ENCODE measurements at regions not wholly inside any gene's neighbourhood (a gene's known extent, or its start where the extent isn't known, plus 50 kb on each side); places are given as distances from the start of the nearest gene placed in this dataset.
A peak's percentile ranks its signal among the peaks of the same experiment; 100 is the strongest.

DNA sequence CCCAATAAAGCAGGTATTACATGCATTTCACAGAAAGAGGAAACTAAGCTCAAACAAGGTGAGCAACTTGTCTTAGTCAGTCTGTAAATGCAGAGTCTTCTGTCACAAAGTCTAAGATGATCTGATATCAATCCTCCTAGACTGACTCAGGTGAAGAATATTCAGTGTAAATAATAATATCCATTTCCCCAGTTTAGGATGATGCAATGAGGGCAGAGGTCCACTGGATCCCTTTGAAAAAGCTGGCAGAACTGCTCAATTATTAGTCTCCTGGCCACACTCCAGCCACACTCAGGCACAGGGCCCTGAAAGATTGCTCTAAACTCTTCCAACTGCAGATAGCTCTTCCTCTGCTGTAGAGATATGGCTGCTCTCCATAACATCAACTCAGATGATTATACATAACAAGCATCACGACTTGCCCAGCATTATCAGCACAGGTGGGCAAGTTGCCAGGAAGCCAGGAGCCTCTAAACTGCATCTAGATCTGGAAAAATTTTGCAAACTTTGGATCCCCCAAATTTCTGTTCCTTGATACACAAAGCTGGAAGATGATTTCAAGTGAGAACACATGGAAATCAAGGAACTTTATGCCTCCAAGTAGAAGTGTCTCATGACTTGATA lies 129.8 kb upstream of the CPNE4 start:
- Histone ChIP-seq H2BK15ac (replicated peaks; ENCODE audit: low read depth) (no peak overlapping the region), H3K56ac (ENCODE audit: low read length) (no peak overlapping the region), H3K4ac (ENCODE audit: low read depth, low read length) (no peak overlapping the region), H4K8ac (ENCODE audit: low read depth, low read length) (no peak overlapping the region), H3K4me3 (ENCODE audit: low read length) (no peak overlapping the region), H3K27me3 (ENCODE audit: insufficient read depth, low read length, poor library complexity) (no peaks in the 10 kb centered on the region), H2BK120ac (ENCODE audit: low read depth, low read length) (no peak overlapping the region), H3K18ac (ENCODE audit: low read length) (no peak overlapping the region), H3K79me1 (ENCODE audit: low read length) (no peaks in the 10 kb centered on the region), H3K27ac (ENCODE audit: low read depth, low read length) (no peak overlapping the region), H2AK5ac (ENCODE audit: low read length) (no peak overlapping the region), H3K9ac (ENCODE audit: low read length) (no peak overlapping the region), H3K79me2 (ENCODE audit: control insufficient read depth, insufficient read depth, low read length) (no peaks in the 10 kb centered on the region), H4K5ac (ENCODE audit: low read length) (no peak overlapping the region), H3K23ac (ENCODE audit: low read length) (no peak overlapping the region), H3K36me3 (ENCODE audit: control insufficient read depth, insufficient read depth, low read length) (no peaks in the 10 kb centered on the region), H2BK5ac (ENCODE audit: low read length) (no peak overlapping the region), H3K4me2 (ENCODE audit: low read length) (no peak overlapping the region), H3K4me1 (ENCODE audit: control insufficient read depth, low read depth, low read length) (no peaks in the 10 kb centered on the region)
- no peak for DNase-seq
- no CpG with 5 or more reads among the region's 1 CpG for WGBS (ENCODE audit: extremely low coverage, insufficient coverage, low lambda C conversion rate)

GRCh38 chr3:132167870-132168269 lies 133.1 kb upstream of the CPNE4 start:
- Histone ChIP-seq H3K4ac (ENCODE audit: low read depth, low read length) (no peak overlapping the region), H4K8ac (ENCODE audit: low read depth, low read length) (no peak overlapping the region), H4K5ac (ENCODE audit: low read length) (no peak overlapping the region), H3K4me3 (ENCODE audit: low read length) (no peak overlapping the region), H3K23ac (ENCODE audit: low read length) (no peak overlapping the region), H3K36me3 (ENCODE audit: control insufficient read depth, insufficient read depth, low read length) (no peaks in the 10 kb centered on the region), H2BK15ac (replicated peaks; ENCODE audit: low read depth) (no peak overlapping the region), H2AK5ac (ENCODE audit: low read length) (no peak overlapping the region), H3K56ac (ENCODE audit: low read length) (no peak overlapping the region), H3K18ac (ENCODE audit: low read length) (no peak overlapping the region), H3K4me1 (ENCODE audit: control insufficient read depth, low read depth, low read length) (no peaks in the 10 kb centered on the region), H2BK120ac (ENCODE audit: low read depth, low read length) (no peak overlapping the region), H3K9ac (ENCODE audit: low read length) (no peak overlapping the region), H3K79me2 (ENCODE audit: control insufficient read depth, insufficient read depth, low read length) (no peaks in the 10 kb centered on the region), H3K4me2 (ENCODE audit: low read length) (no peak overlapping the region), H3K27ac (ENCODE audit: low read depth, low read length) (no peak overlapping the region), H3K79me1 (ENCODE audit: low read length) (no peaks in the 10 kb centered on the region), H3K27me3 (ENCODE audit: insufficient read depth, low read length, poor library complexity) (no peaks in the 10 kb centered on the region), H2BK5ac (ENCODE audit: low read length) (no peak overlapping the region)
- WGBS (ENCODE audit: extremely low coverage, insufficient coverage, low lambda C conversion rate), result no CpG with 5 or more reads among the region's 5 CpGs
- DNase-seq, result no peak

- no CpG with 5 or more reads among the region's 1 CpG for WGBS (ENCODE audit: extremely low coverage, insufficient coverage, low lambda C conversion rate)
- Histone ChIP-seq H3K18ac (ENCODE audit: low read length) (no peak overlapping the region), H3K27me3 (ENCODE audit: insufficient read depth, low read length, poor library complexity) (no peaks in the 10 kb centered on the region), H3K23ac (ENCODE audit: low read length) (no peak overlapping the region), H2BK120ac (ENCODE audit: low read depth, low read length) (no peak overlapping the region), H3K27ac (ENCODE audit: low read depth, low read length) (no peak overlapping the region), H2AK5ac (ENCODE audit: low read length) (no peak overlapping the region), H3K56ac (ENCODE audit: low read length) (no peak overlapping the region), H4K8ac (ENCODE audit: low read depth, low read length) (no peak overlapping the region), H4K5ac (ENCODE audit: low read length) (no peak overlapping the region), H3K4me2 (ENCODE audit: low read length) (no peak overlapping the region), H3K4ac (ENCODE audit: low read depth, low read length) (no peak overlapping the region), H3K4me3 (ENCODE audit: low read length) (no peak overlapping the region), H2BK15ac (replicated peaks; ENCODE audit: low read depth) (no peak overlapping the region), H3K9ac (ENCODE audit: low read length) (no peak overlapping the region), H2BK5ac (ENCODE audit: low read length) (no peak overlapping the region), H3K4me1 (ENCODE audit: control insufficient read depth, low read depth, low read length) (no peaks in the 10 kb centered on the region), H3K36me3 (ENCODE audit: control insufficient read depth, insufficient read depth, low read length) (no peaks in the 10 kb centered on the region), H3K79me2 (ENCODE audit: control insufficient read depth, insufficient read depth, low read length) (no peaks in the 10 kb centered on the region), H3K79me1 (ENCODE audit: low read length) (no peaks in the 10 kb centered on the region)
- no peak for DNase-seq
Observed at GRCh38 chr3:132174500-132174899, 139.7 kb upstream of the CPNE4 start.

- H4K5ac ChIP-seq (ENCODE audit: low read length), result no peak overlapping the region
- H3K27me3 ChIP-seq (ENCODE audit: insufficient read depth, low read length, poor library complexity), result no peaks in the 10 kb centered on the region
- no peak overlapping the region for H3K23ac ChIP-seq (ENCODE audit: low read length)
- H3K27ac ChIP-seq (ENCODE audit: low read depth, low read length), result no peak overlapping the region
- no CpG with 5 or more reads among the region's 3 CpGs for WGBS (ENCODE audit: extremely low coverage, insufficient coverage, low lambda C conversion rate)
- H3K79me1 ChIP-seq (ENCODE audit: low read length), result no peaks in the 10 kb centered on the region
- H3K79me2 ChIP-seq (ENCODE audit: control insufficient read depth, insufficient read depth, low read length), result no peaks in the 10 kb centered on the region
- no peak overlapping the region for H3K4ac ChIP-seq (ENCODE audit: low read depth, low read length)
- no peak overlapping the region for H3K4me3 ChIP-seq (ENCODE audit: low read length)
- H2AK5ac ChIP-seq (ENCODE audit: low read length), result no peak overlapping the region
- no peak overlapping the region for H2BK5ac ChIP-seq (ENCODE audit: low read length)
- H3K4me1 ChIP-seq (ENCODE audit: control insufficient read depth, low read depth, low read length), result no peaks in the 10 kb centered on the region
- no peak overlapping the region for H3K18ac ChIP-seq (ENCODE audit: low read length)
- H2BK120ac ChIP-seq (ENCODE audit: low read depth, low read length), result no peak overlapping the region
- no peak overlapping the region for H4K8ac ChIP-seq (ENCODE audit: low read depth, low read length)
- no peak overlapping the region for H3K4me2 ChIP-seq (ENCODE audit: low read length)
- no peak overlapping the region for H3K9ac ChIP-seq (ENCODE audit: low read length)
- peak; percentile 84 for DNase-seq
- H3K56ac ChIP-seq (ENCODE audit: low read length), result no peak overlapping the region
- no peak overlapping the region for H2BK15ac ChIP-seq (replicated peaks; ENCODE audit: low read depth)
- no peaks in the 10 kb centered on the region for H3K36me3 ChIP-seq (ENCODE audit: control insufficient read depth, insufficient read depth, low read length)
Observed at GRCh38 chr3:132180337-132180791, 136.8 kb upstream of the ACP3 start.

GRCh38 chr3:132183811-132184210 lies 133.4 kb upstream of the ACP3 start:
- H3K4me1 ChIP-seq (ENCODE audit: control insufficient read depth, low read depth, low read length), result no peaks in the 10 kb centered on the region
- H3K79me1 ChIP-seq (ENCODE audit: low read length), result no peaks in the 10 kb centered on the region
- H3K4me3 ChIP-seq (ENCODE audit: low read length), result no peak overlapping the region
- peak; percentile 8 for DNase-seq
- no peak overlapping the region for H3K18ac ChIP-seq (ENCODE audit: low read length)
- no peak overlapping the region for H3K27ac ChIP-seq (ENCODE audit: low read depth, low read length)
- no peak overlapping the region for H3K4me2 ChIP-seq (ENCODE audit: low read length)
- no CpG with 5 or more reads among the region's 1 CpG for WGBS (ENCODE audit: extremely low coverage, insufficient coverage, low lambda C conversion rate)
- H3K27me3 ChIP-seq (ENCODE audit: insufficient read depth, low read length, poor library complexity), result no peaks in the 10 kb centered on the region
- no peak overlapping the region for H2AK5ac ChIP-seq (ENCODE audit: low read length)
- H2BK5ac ChIP-seq (ENCODE audit: low read length), result no peak overlapping the region
- H3K79me2 ChIP-seq (ENCODE audit: control insufficient read depth, insufficient read depth, low read length), result no peaks in the 10 kb centered on the region
- no peak overlapping the region for H3K23ac ChIP-seq (ENCODE audit: low read length)
- no peak overlapping the region for H2BK120ac ChIP-seq (ENCODE audit: low read depth, low read length)
- no peak overlapping the region for H3K9ac ChIP-seq (ENCODE audit: low read length)
- no peak overlapping the region for H2BK15ac ChIP-seq (replicated peaks; ENCODE audit: low read depth)
- H3K4ac ChIP-seq (ENCODE audit: low read depth, low read length), result no peak overlapping the region
- no peak overlapping the region for H4K8ac ChIP-seq (ENCODE audit: low read depth, low read length)
- H3K56ac ChIP-seq (ENCODE audit: low read length), result no peak overlapping the region
- no peaks in the 10 kb centered on the region for H3K36me3 ChIP-seq (ENCODE audit: control insufficient read depth, insufficient read depth, low read length)
- H4K5ac ChIP-seq (ENCODE audit: low read length), result no peak overlapping the region

DNA sequence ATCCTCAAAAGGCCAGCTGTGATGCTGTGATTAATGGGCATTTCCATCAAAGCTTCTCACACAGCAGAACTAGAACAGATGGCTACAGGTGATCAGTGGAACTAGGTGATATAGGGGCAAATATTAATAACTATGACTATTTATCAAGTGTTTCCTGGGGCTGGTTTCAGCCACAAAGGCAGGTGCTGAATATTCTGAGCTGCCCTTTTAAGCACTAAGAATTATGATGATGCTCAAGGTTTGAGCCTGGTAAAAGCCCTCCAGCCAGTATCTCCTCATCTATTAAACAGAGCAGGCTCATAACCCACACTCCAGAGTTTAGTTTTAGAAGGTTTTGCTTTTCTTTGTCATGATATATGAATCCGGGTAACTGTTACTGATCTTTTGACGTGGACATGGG lies 129.5 kb upstream of the ACP3 start:
- Histone ChIP-seq H3K18ac (ENCODE audit: low read length) (no peak overlapping the region), H3K23ac (ENCODE audit: low read length) (no peak overlapping the region), H3K27me3 (ENCODE audit: insufficient read depth, low read length, poor library complexity) (no peaks in the 10 kb centered on the region), H2BK15ac (replicated peaks; ENCODE audit: low read depth) (no peak overlapping the region), H3K4me2 (ENCODE audit: low read length) (no peak overlapping the region), H3K4me1 (ENCODE audit: control insufficient read depth, low read depth, low read length) (no peaks in the 10 kb centered on the region), H3K79me2 (ENCODE audit: control insufficient read depth, insufficient read depth, low read length) (no peaks in the 10 kb centered on the region), H2BK5ac (ENCODE audit: low read length) (no peak overlapping the region), H3K56ac (ENCODE audit: low read length) (no peak overlapping the region), H2AK5ac (ENCODE audit: low read length) (no peak overlapping the region), H3K27ac (ENCODE audit: low read depth, low read length) (no peak overlapping the region), H3K4me3 (ENCODE audit: low read length) (no peak overlapping the region), H4K8ac (ENCODE audit: low read depth, low read length) (no peak overlapping the region), H3K36me3 (ENCODE audit: control insufficient read depth, insufficient read depth, low read length) (no peaks in the 10 kb centered on the region), H4K5ac (ENCODE audit: low read length) (no peak overlapping the region), H3K79me1 (ENCODE audit: low read length) (no peaks in the 10 kb centered on the region), H2BK120ac (ENCODE audit: low read depth, low read length) (no peak overlapping the region), H3K9ac (ENCODE audit: low read length) (no peak overlapping the region), H3K4ac (ENCODE audit: low read depth, low read length) (no peak overlapping the region)
- no CpG with 5 or more reads among the region's 2 CpGs for WGBS (ENCODE audit: extremely low coverage, insufficient coverage, low lambda C conversion rate)
- no peak for DNase-seq

All from mesendoderm (in vitro differentiated cells).